Hepatocyte (in vitro differentiated cells): ENCODE measurements at regions not wholly inside any gene's neighbourhood (a gene's known extent, or its start where the extent isn't known, plus 50 kb on each side); places are given as distances from the start of the nearest gene placed in this dataset.

Source experiments
- EZH2 ChIP-seq: fragments of 200-600 bp; sonication (generic); IDR thresholded peaks from 2 replicates; pipeline ENCODE4 v1.6.1; 2016; ENCODE audit warnings: antibody characterized with exemption, mild to moderate bottlenecking, borderline replicate concordance
- EZH2phosphoT487 ChIP-seq: fragments of 200-600 bp; sonication (generic); IDR thresholded peaks from one replicate; pipeline ENCODE4 v1.6.1; 2018; ENCODE audit warnings: antibody characterized with exemption, mild to moderate bottlenecking, low read depth, moderate library complexity; ENCODE audit not compliant: unreplicated experiment, severe bottlenecking
- TF ChIP-seq, protein P1 (sequence below): fragments of 200-600 bp; sonication (generic); IDR thresholded peaks from 2 replicates; pipeline ENCODE4 v1.5.1; 2016; ENCODE audit warnings: antibody characterized with exemption, mild to moderate bottlenecking; ENCODE audit not compliant: poor library complexity

- TF ChIP-seq, protein P1, sequence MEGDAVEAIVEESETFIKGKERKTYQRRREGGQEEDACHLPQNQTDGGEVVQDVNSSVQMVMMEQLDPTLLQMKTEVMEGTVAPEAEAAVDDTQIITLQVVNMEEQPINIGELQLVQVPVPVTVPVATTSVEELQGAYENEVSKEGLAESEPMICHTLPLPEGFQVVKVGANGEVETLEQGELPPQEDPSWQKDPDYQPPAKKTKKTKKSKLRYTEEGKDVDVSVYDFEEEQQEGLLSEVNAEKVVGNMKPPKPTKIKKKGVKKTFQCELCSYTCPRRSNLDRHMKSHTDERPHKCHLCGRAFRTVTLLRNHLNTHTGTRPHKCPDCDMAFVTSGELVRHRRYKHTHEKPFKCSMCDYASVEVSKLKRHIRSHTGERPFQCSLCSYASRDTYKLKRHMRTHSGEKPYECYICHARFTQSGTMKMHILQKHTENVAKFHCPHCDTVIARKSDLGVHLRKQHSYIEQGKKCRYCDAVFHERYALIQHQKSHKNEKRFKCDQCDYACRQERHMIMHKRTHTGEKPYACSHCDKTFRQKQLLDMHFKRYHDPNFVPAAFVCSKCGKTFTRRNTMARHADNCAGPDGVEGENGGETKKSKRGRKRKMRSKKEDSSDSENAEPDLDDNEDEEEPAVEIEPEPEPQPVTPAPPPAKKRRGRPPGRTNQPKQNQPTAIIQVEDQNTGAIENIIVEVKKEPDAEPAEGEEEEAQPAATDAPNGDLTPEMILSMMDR, result no peak
- no peak for TF ChIP-seq EZH2
- no peak for TF ChIP-seq EZH2phosphoT487
These were observed 236.0 kb upstream of the POGK start for GRCh38 chr1:166603296-166603695.
